Colonic mucosa (tissue), 4 donors: ENCODE measurements at regions not wholly inside any gene's neighbourhood (a gene's known extent, or its start where the extent isn't known, plus 50 kb on each side); places are given as distances from the start of the nearest gene placed in this dataset.

Source experiments
- DNase-seq: peaks from one replicate; pipeline ENCODE4 v3.0.0-alpha.2; 2020
- H3K27ac ChIP-seq: fragments of 200-600 bp; one replicate; pipeline ENCODE4 v1.8.0; 2021
- H3K27me3 ChIP-seq: fragments of 200-600 bp; one replicate; pipeline ENCODE4 v1.8.0; 2021
- H3K36me3 ChIP-seq: fragments of 200-600 bp; one replicate; pipeline ENCODE4 v1.8.0; 2021
- H3K4me1 ChIP-seq: fragments of 200-600 bp; one replicate; pipeline ENCODE4 v1.8.0; 2021; ENCODE audit warnings: mild to moderate bottlenecking
- H3K4me3 ChIP-seq: fragments of 200-600 bp; one replicate; pipeline ENCODE4 v1.8.0; 2021
- H3K9ac ChIP-seq, 2 donors: one replicate each; pipeline ENCODE4 v1.7.0; 2013; ENCODE audit warnings: control low read depth in 2 of 2, low read depth in 2 of 2, low read length in 2 of 2
- H3K9me3 ChIP-seq: fragments of 200-600 bp; one replicate; pipeline ENCODE4 v1.8.0; 2021
- intact Hi-C: fragments of 100-400 bp; cut with DNase I; formaldehyde crosslinking; loops from one replicate; pipeline ENCODE4 v1.14.1; 2022
- TF ChIP-seq, protein P1 (sequence below): fragments of 200-600 bp; IDR thresholded peaks from one replicate; pipeline ENCODE4 v1.8.0; 2022; ENCODE audit warnings: antibody characterized with exemption, mild to moderate bottlenecking
- donor health status: healthy.
- donor health status: DM: no; HTN: no; CAD: no.
- donor health status: DM: no; HTN: no; CAD: no.

DNA sequence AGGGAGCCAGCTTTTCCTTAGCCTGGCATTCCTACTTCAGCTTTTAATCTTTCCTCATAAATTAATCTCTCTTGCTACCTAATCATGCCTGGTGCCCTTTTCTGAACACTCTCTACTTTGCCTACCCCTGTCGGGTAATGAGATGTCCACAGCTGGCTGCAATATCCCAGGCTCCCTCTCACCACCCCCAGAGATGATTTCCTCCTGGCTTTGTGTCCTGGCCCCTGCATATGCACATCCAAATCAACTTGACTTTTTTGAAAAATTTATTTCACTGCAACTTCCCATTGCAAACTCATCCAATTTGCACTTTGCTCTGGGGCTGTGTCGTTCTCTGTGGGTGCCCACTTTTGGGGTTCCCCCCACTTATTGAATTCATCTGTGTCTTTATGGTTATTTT is 218.1 kb upstream of the SKOR2 start:
- no peak for DNase-seq
- H3K27me3 ChIP-seq = no peaks in the 10 kb centered on the region
- no peak overlapping the region for H3K4me3 ChIP-seq
- no peak overlapping the region for H3K27ac ChIP-seq
- no peak overlapping the region for H3K9ac ChIP-seq
- TF ChIP-seq, protein P1, sequence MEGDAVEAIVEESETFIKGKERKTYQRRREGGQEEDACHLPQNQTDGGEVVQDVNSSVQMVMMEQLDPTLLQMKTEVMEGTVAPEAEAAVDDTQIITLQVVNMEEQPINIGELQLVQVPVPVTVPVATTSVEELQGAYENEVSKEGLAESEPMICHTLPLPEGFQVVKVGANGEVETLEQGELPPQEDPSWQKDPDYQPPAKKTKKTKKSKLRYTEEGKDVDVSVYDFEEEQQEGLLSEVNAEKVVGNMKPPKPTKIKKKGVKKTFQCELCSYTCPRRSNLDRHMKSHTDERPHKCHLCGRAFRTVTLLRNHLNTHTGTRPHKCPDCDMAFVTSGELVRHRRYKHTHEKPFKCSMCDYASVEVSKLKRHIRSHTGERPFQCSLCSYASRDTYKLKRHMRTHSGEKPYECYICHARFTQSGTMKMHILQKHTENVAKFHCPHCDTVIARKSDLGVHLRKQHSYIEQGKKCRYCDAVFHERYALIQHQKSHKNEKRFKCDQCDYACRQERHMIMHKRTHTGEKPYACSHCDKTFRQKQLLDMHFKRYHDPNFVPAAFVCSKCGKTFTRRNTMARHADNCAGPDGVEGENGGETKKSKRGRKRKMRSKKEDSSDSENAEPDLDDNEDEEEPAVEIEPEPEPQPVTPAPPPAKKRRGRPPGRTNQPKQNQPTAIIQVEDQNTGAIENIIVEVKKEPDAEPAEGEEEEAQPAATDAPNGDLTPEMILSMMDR = no peak
- no peaks in the 10 kb centered on the region for H3K4me1 ChIP-seq
- intact Hi-C loops = no loop called here
- no peaks in the 10 kb centered on the region for H3K9me3 ChIP-seq
- no peaks in the 10 kb centered on the region for H3K36me3 ChIP-seq

DNA sequence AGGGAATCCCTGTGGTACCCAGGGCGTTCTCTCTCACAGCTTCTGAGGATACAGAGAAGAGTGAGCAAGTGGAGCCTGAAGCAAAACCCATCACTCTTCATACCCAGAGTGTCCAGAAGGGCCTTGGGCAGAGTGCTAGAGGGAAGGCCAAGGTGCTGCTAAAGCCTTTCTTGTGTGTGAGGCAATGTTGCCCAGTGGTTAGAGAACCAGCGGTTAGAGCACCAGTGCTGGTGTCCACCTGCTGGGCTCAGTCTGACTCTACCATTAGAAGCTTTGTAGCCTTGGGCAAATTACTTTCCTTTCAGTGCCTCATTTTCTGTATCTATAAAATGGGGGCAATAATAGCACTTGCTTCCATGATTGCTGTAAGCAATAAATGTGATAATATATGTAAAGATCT is 210.5 kb upstream of the SKOR2 start:
- DNase-seq = no peak
- no peak overlapping the region for H3K27ac ChIP-seq
- H3K27me3 ChIP-seq = no peaks in the 10 kb centered on the region
- TF ChIP-seq, protein P1 = no peak
- intact Hi-C loops = no loop called here
- no peak overlapping the region for H3K4me3 ChIP-seq
- no peaks in the 10 kb centered on the region for H3K36me3 ChIP-seq
- H3K9ac ChIP-seq = no peak overlapping the region
- no peaks in the 10 kb centered on the region for H3K4me1 ChIP-seq
- H3K9me3 ChIP-seq = no peaks in the 10 kb centered on the region

DNA sequence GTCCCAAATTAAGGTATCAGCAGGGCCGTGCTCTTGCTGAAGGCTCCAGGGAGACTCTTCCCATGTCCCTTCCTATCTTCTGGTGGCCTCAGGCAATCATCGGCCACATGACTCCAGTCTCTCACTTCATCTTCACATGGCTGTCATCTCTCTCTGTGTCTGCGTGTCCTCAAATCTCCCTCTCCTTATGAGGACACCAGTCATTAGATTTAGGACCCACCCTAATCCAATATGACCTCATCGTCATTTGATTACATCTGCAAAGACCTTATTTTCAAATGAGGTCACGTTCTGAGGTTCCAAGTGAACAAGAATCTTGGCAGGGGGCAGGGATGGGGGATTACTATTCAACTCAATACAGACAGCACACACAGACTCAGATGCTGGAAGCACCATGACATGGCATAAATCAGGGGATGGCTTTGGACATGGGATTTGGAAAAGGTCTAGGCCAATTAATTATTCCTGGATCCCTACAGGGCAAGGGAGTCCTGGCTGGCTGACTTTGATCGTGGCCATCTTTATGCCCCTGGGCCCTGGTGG is 210.0 kb upstream of the SKOR2 start:
- no peak for DNase-seq
- H3K36me3 ChIP-seq = no peaks in the 10 kb centered on the region
- no peak overlapping the region for H3K27ac ChIP-seq
- no peaks in the 10 kb centered on the region for H3K9me3 ChIP-seq
- H3K4me3 ChIP-seq = no peak overlapping the region
- H3K27me3 ChIP-seq = no peaks in the 10 kb centered on the region
- no peaks in the 10 kb centered on the region for H3K4me1 ChIP-seq
- no peak overlapping the region for H3K9ac ChIP-seq
- intact Hi-C loops = no loop called here
- TF ChIP-seq, protein P1 = no peak

DNA sequence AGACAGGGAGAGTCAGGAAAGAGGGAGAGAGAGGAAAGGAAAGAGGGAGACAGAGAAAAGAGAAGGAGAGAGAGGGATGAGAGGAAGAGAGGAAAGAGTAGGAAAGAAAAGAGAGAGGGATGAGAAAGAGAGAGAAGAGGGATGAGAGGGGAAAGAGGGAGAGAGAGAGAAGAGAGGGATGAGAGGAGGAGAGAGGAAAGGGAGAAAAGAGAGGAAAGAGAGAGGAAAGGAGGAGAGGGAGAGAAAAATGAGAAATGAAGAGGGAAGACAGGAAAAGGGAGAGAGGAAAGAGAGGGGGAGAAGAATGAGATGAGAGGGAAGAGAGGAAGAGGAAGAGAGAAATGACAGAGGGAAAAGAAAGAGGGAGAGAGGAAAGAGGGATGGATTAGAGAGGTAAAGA is 207.0 kb upstream of the SKOR2 start:
- TF ChIP-seq, protein P1 = no peak
- no peaks in the 10 kb centered on the region for H3K4me1 ChIP-seq
- H3K27me3 ChIP-seq = no peaks in the 10 kb centered on the region
- no peak overlapping the region for H3K27ac ChIP-seq
- H3K9ac ChIP-seq = no peak overlapping the region
- no peak overlapping the region for H3K4me3 ChIP-seq
- DNase-seq = no peak
- H3K9me3 ChIP-seq = no peaks in the 10 kb centered on the region
- intact Hi-C loops = no loop called here
- no peaks in the 10 kb centered on the region for H3K36me3 ChIP-seq

DNA sequence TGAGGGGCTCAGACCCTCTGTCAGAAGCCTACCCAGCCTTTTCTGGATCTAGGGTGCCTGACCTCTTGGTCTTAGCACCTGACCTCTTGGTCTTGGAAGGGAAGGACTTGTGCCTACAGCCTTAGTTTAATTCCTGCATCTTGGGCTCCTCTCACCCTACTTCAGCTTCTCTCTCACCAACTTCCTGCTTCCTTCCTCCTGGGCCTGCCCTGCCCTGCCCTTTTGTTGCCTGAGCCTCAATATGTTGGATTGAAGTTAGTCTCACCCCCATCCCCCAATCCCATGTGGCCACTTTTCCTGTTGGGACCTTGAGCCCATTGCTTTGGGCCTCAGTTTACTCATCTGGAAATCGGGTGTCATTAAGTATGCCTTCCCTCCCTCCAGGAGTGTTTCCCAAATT is 206.2 kb upstream of the SKOR2 start:
- H3K27me3 ChIP-seq = no peaks in the 10 kb centered on the region
- DNase-seq = peak; percentile 19
- TF ChIP-seq, protein P1 = no peak
- no peak overlapping the region for H3K9ac ChIP-seq
- intact Hi-C loops = no loop called here
- no peak overlapping the region for H3K27ac ChIP-seq
- H3K9me3 ChIP-seq = no peaks in the 10 kb centered on the region
- H3K4me3 ChIP-seq = no peak overlapping the region
- H3K36me3 ChIP-seq = no peaks in the 10 kb centered on the region
- no peaks in the 10 kb centered on the region for H3K4me1 ChIP-seq
